ENCODE measurements at regions not wholly inside any gene's neighbourhood (a gene's known extent, or its start where the extent isn't known, plus 50 kb on each side); places are given as distances from the start of the nearest gene placed in this dataset.

DNA sequence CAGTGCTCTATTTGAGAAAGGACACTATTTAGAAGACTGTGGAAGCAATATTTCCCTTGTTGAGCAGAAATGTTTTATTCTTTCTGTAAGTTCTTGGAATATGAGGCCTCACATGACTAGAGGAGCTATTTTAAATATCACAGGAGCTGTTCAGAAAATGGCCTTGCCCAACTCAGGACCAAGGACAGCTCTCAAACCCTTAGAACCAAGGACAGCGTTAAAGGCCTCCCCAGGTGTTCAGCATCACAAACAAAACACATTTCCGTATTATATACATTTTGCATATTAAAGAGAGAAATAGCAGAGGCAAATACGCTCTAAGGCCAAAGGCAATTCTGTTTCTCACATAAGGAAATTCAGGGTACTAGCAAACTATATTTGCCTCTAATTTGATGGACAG lies 631.4 kb downstream of the CDH26 start:
- no peak for DNase-seq (ENCODE audit: low read depth)
- TF ChIP-seq, protein P1, sequence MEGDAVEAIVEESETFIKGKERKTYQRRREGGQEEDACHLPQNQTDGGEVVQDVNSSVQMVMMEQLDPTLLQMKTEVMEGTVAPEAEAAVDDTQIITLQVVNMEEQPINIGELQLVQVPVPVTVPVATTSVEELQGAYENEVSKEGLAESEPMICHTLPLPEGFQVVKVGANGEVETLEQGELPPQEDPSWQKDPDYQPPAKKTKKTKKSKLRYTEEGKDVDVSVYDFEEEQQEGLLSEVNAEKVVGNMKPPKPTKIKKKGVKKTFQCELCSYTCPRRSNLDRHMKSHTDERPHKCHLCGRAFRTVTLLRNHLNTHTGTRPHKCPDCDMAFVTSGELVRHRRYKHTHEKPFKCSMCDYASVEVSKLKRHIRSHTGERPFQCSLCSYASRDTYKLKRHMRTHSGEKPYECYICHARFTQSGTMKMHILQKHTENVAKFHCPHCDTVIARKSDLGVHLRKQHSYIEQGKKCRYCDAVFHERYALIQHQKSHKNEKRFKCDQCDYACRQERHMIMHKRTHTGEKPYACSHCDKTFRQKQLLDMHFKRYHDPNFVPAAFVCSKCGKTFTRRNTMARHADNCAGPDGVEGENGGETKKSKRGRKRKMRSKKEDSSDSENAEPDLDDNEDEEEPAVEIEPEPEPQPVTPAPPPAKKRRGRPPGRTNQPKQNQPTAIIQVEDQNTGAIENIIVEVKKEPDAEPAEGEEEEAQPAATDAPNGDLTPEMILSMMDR (conservative IDR thresholded peaks at IDR 0.05; ENCODE audit: low read length) = no peak

DNA sequence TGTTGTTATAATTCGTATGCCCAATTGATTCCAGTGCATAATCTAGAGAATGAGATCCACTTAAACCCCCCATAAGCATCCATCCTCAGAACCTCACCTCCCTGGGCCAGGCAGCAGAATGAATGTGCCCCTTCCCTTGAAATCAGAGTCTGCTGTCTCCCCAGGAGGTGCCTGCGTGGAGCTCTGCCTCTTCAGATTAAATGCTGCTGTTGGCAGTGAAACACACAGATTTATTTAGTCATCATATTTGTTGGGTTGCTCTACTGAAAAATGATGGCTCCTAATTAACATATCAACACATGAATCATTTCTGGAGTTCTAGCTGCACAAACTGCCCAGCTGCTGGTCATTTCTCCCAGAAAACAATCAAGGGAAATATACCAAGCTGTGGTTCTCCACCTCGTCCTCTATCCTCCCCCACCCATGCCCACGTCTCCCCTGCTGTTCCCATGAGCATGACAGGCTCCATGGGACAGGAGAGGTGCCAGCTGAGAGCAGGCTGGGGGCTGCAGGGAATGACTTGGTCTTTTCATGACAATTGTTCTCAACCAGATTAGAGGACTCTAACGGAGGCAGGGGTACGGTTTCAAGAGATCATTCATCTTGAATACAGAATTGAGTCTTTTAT lies 633.1 kb downstream of the CDH26 start:
- no peak overlapping the region for H3K4me3 ChIP-seq (ENCODE audit: low read length)
- no peak for DNase-seq (ENCODE audit: low read depth)
- TF ChIP-seq, protein P1 (conservative IDR thresholded peaks at IDR 0.05; ENCODE audit: low read length) = no peak

More for the DNA sequence above, 631.4 kb downstream of the CDH26 start:
- no peak overlapping the region for H3K4me3 ChIP-seq (ENCODE audit: low read length)

DNA sequence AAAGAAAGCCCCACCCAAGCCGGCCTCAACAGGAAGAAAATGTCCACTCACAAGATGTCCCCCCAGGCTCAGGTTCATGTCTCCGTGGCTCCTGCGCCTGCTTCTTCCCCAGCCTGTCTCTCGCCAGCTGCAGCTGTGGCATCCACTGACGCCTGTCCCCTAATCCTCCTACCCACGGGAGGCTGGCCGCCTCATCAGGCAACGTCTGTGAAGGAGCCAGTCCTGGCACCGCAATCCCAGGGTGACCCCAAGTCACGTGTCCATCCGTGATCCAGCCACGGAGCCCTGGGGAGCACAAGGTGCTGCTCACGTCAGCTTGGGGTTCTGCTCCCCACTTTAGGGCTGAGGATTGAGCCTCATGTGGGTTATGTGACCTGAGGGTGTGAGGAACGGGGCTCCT lies 640.3 kb downstream of the CDH26 start:
- TF ChIP-seq, protein P1 (conservative IDR thresholded peaks at IDR 0.05; ENCODE audit: low read length) = no peak
- no peak overlapping the region for H3K4me3 ChIP-seq (ENCODE audit: low read length)
- DNase-seq (ENCODE audit: low read depth) = no peak

DNA sequence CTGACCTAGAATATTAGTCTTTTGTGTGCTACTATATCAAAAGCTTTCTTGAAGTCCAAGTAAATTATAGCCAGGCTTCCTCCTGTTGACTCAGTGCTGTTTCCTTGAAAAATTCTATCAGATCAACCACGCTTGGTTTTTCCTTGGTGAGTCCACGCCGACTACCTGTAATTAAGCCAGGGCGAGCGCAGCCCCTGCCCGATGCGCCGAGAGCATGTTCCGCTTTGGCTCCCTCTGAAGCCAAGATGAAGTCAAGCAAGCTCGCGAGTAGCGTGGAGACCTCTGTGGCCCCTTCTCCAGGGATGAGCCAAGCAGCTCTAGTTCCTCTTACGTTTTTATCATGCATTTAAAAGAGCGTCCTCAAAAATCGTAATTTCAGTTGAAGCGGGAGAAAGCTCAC lies 641.2 kb downstream of the CDH26 start:
- no peak for DNase-seq (ENCODE audit: low read depth)
- no peak overlapping the region for H3K4me3 ChIP-seq (ENCODE audit: low read length)
- TF ChIP-seq, protein P1 (conservative IDR thresholded peaks at IDR 0.05; ENCODE audit: low read length) = no peak

DNA sequence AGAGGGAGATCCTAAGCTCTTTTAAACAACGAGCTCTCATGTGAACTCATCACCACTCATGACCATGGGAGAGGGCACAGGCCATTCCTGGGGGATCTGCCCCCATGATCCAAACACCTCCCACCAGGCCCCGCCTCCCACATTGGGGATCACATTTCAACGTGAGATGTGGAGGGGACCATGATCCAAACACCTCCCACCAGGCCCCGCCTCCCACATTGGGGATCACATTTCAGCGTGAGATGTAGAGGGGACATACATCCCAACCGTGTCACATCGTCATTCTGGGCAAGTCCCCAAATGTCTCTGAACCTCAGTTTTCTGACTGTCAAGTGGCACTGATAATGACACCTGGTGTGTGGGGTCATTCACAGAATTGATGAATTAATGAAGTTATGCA lies 641.8 kb downstream of the CDH26 start:
- DNase-seq (ENCODE audit: low read depth) = no peak
- no peak overlapping the region for H3K4me3 ChIP-seq (ENCODE audit: low read length)
- TF ChIP-seq, protein P1 (conservative IDR thresholded peaks at IDR 0.05; ENCODE audit: low read length) = no peak

DNA sequence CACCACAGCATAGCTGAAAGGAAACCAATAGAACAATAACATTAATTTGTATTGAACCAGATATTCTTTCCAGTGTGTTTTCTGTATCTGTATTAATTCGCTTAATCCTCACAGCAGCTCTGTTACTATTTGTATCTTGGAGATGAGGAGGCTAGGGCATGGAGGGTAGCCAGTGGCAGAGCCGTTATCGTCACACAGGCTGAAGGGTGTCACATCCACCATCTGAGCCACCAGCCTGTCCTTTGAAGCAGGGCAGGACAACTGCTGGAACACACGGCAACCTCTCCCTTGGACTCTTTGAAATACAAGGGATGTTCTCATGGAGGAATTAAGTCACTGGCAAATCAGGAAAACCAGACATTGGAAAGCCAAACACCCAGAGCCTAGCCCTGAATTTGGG lies 628.0 kb upstream of the CDH4 start:
- no peak overlapping the region for H3K4me3 ChIP-seq (ENCODE audit: low read length)
- no peak for DNase-seq (ENCODE audit: low read depth)
- TF ChIP-seq, protein P1 (conservative IDR thresholded peaks at IDR 0.05; ENCODE audit: low read length) = no peak

DNA sequence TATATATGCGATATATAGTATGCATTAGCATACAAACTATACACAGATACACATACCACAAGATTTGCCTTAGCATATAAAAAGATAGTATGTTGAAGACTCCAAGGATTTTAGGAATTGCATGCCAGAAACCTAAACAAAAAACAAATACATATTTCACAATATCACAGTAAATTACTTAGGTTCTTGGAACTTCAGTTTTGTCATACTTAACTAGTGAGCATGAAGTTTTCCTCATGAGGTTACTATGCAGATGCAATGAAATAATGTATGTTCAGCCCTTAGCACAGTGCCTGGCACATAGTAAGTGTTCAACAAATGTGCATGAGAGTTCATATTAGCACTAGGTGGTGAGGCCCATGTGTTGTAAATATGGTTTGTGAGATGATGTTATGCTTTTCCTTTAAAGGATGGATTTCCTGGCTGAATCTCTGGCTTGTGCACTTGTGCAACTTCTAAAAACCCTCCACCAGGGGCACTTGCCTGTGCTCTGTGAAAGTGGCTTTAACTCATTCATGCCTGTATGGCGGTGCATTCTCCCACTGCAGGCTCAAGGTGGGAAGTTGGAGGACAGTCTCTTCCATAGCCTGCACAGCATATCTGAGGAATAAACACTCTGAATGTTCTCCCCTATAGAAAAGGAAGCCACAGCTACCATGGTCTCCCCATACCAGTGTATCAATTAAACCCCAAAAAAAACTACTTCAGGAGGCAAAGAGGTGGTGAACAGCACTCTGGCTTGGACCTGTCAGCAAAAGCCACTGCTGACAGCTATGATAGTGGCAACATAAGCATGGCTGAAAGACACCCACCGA lies 624.1 kb upstream of the CDH4 start:
- DNase-seq (ENCODE audit: low read depth) = no peak
- TF ChIP-seq, protein P1 (conservative IDR thresholded peaks at IDR 0.05; ENCODE audit: low read length) = no peak
- H3K4me3 ChIP-seq (ENCODE audit: low read length) = no peak overlapping the region

All from AG10803 (cell line).